Esophagus squamous epithelium (tissue), 4 donors: ENCODE measurements at regions not wholly inside any gene's neighbourhood (a gene's known extent, or its start where the extent isn't known, plus 50 kb on each side); places are given as distances from the start of the nearest gene placed in this dataset.

Experiments used
- CTCF ChIP-seq, 6 experiments: fragments of 450-650 bp in 4 of 6; fragments of 200-600 bp in 2 of 6; sonication (generic) in 2 of 6; IDR thresholded peaks; one replicate each; pipeline ENCODE4 v1.5.1; 2016 to 2019; ENCODE audit warnings: antibody characterized with exemption in 6 of 6, mild to moderate bottlenecking in 4 of 6, moderate library complexity in 4 of 6
- POLR2A ChIP-seq, 4 donors: fragments of 450-650 bp; IDR thresholded peaks; one replicate each; pipeline ENCODE4 v1.6.1; 2017; ENCODE audit warnings: antibody characterized with exemption in 4 of 4, mild to moderate bottlenecking in 4 of 4, moderate library complexity in 3 of 4

- no peak for TF ChIP-seq CTCF (IDR thresholded peaks at IDR 0.05)
- no peak for TF ChIP-seq POLR2A (IDR thresholded peaks at IDR 0.05)
Observed at GRCh38 chr3:181344331-181344730, 354.8 kb upstream of the DNAJC19 start.
